Thyroid gland (tissue), 4 donors: ENCODE measurements at regions not wholly inside any gene's neighbourhood (a gene's known extent, or its start where the extent isn't known, plus 50 kb on each side); places are given as distances from the start of the nearest gene placed in this dataset.
A peak's percentile ranks its signal among the peaks of the same experiment; 100 is the strongest.

Experiments used
- DNase-seq, 2 donors: peaks; one replicate each; pipeline ENCODE4 v3.0.0-alpha.2; 2019
- H3K27ac ChIP-seq, 3 donors: fragments of 200-600 bp; sonication (generic); 1 replicate in 2 of 3; 2 replicates in 1 of 3; pipeline ENCODE4 v1.5.1; 2016 to 2019; ENCODE audit warnings: mild to moderate bottlenecking in 1 of 3, moderate library complexity in 1 of 3
- H3K27me3 ChIP-seq: fragments of 200-600 bp; sonication (generic); one replicate; pipeline ENCODE4 v1.5.1; 2019
- H3K36me3 ChIP-seq, 2 donors: fragments of 200-600 bp; sonication (generic); one replicate each; pipeline ENCODE4 v1.5.1; 2016 to 2019
- H3K4me1 ChIP-seq, 2 donors: fragments of 200-600 bp; sonication (generic); one replicate each; pipeline ENCODE4 v1.5.1; 2017 to 2019
- H3K4me3 ChIP-seq, 3 donors: fragments of 200-600 bp; sonication (generic); replicated peaks in 1 of 3; 1 replicate in 2 of 3; 2 replicates in 1 of 3; pipeline ENCODE4 v1.5.1; 2016; ENCODE audit warnings: mild to moderate bottlenecking in 1 of 3
- H3K9me3 ChIP-seq: fragments of 200-600 bp; sonication (generic); one replicate; pipeline ENCODE4 v1.5.1; 2017
- CTCF ChIP-seq, 6 experiments: fragments of 200-600 bp in 3 of 6; fragments of 450-650 bp in 3 of 6; sonication (generic) in 3 of 6; IDR thresholded peaks; one replicate each; pipeline ENCODE4 v1.5.1; 2016 to 2019; ENCODE audit warnings: antibody characterized with exemption in 6 of 6, mild to moderate bottlenecking in 2 of 6, inconsistent platforms in 1 of 6, moderate library complexity in 1 of 6
- POLR2A ChIP-seq, 2 donors: fragments of 450-650 bp; IDR thresholded peaks; one replicate each; pipeline ENCODE4 v1.6.1; 2017; ENCODE audit warnings: antibody characterized with exemption in 2 of 2, mild to moderate bottlenecking in 2 of 2, moderate library complexity in 1 of 2
- WGBS, 2 donors: methylation state at CpG; one replicate each; pipeline ENCODE4 v1.1.5; 2017; 5-methylcytosine and 5-hydroxymethylcytosine counted together
- intact Hi-C: fragments of 100-400 bp; cut with DNase I; formaldehyde crosslinking; loops from one replicate; pipeline ENCODE4 v1.15.1; 2023

- Histone ChIP-seq H3K27ac (no peak overlapping the region), H3K4me1 (no peaks in the 10 kb centered on the region), H3K36me3 (no peaks in the 10 kb centered on the region), H3K4me3 (no peak overlapping the region), H3K27me3 (no peaks in the 10 kb centered on the region), H3K9me3 (no peaks in the 10 kb centered on the region)
- TF ChIP-seq POLR2A (IDR thresholded peaks at IDR 0.05) (no peak), CTCF (IDR thresholded peaks at IDR 0.05) (no peak)
- intact Hi-C loops, result no loop called here
- WGBS, 2 donors, result 89 to 90% methylated on average over 11 of the region's 11 CpGs
- no peak for DNase-seq
Observed at GRCh38 chr10:56920601-56921261, 559.7 kb upstream of the ZWINT start.

GRCh38 chr10:56912043-56912442 is 551.0 kb upstream of the ZWINT start:
- H3K9me3 ChIP-seq, result no peaks in the 10 kb centered on the region
- no peak overlapping the region for H3K27ac ChIP-seq
- WGBS, 2 donors, result 76% methylated on average over 2 of the region's 2 CpGs
- TF ChIP-seq CTCF (IDR thresholded peaks at IDR 0.05), result no peak
- TF ChIP-seq POLR2A (IDR thresholded peaks at IDR 0.05), result no peak
- no peaks in the 10 kb centered on the region for H3K27me3 ChIP-seq
- H3K4me1 ChIP-seq, result no peaks in the 10 kb centered on the region
- peak in 1 of 2 donors; percentile 5 for DNase-seq
- no peak overlapping the region for H3K4me3 ChIP-seq
- H3K36me3 ChIP-seq, result no peaks in the 10 kb centered on the region
- intact Hi-C loops, result no loop called here

GRCh38 chr10:56905051-56905450 is 544.0 kb upstream of the ZWINT start:
- no peak for DNase-seq
- H3K27me3 ChIP-seq, result no peaks in the 10 kb centered on the region
- H3K36me3 ChIP-seq, result no peaks in the 10 kb centered on the region
- no peak for TF ChIP-seq POLR2A (IDR thresholded peaks at IDR 0.05)
- no peak for TF ChIP-seq CTCF (IDR thresholded peaks at IDR 0.05)
- no peak overlapping the region for H3K4me3 ChIP-seq
- intact Hi-C loops, result no loop called here
- no peaks in the 10 kb centered on the region for H3K4me1 ChIP-seq
- H3K9me3 ChIP-seq, result no peaks in the 10 kb centered on the region
- no peak overlapping the region for H3K27ac ChIP-seq

GRCh38 chr10:56902554-56902953 is 541.5 kb upstream of the ZWINT start:
- TF ChIP-seq CTCF (IDR thresholded peaks at IDR 0.05) (no peak), POLR2A (IDR thresholded peaks at IDR 0.05) (no peak)
- H3K27me3 ChIP-seq, result no peaks in the 10 kb centered on the region
- no peaks in the 10 kb centered on the region for H3K4me1 ChIP-seq
- no peak for DNase-seq
- no peak overlapping the region for H3K4me3 ChIP-seq
- no peaks in the 10 kb centered on the region for H3K36me3 ChIP-seq
- no peaks in the 10 kb centered on the region for H3K9me3 ChIP-seq
- 87 to 92% methylated on average over 3 of the region's 3 CpGs for WGBS, 2 donors
- intact Hi-C loops, result no loop called here
- no peak overlapping the region for H3K27ac ChIP-seq

GRCh38 chr10:56895306-56895705 is 534.2 kb upstream of the ZWINT start:
- Histone ChIP-seq H3K36me3 (no peaks in the 10 kb centered on the region), H3K9me3 (no peaks in the 10 kb centered on the region), H3K27ac (no peak overlapping the region), H3K27me3 (no peaks in the 10 kb centered on the region), H3K4me3 (no peak overlapping the region), H3K4me1 (no peaks in the 10 kb centered on the region)
- TF ChIP-seq POLR2A (IDR thresholded peaks at IDR 0.05), result no peak
- no peak for TF ChIP-seq CTCF (IDR thresholded peaks at IDR 0.05)
- intact Hi-C loops, result no loop called here
- WGBS, 2 donors, result 82 to 87% methylated on average over 6 of the region's 6 CpGs
- no peak for DNase-seq
